GM12892 (cell line): ENCODE measurements at regions not wholly inside any gene's neighbourhood (a gene's known extent, or its start where the extent isn't known, plus 50 kb on each side); places are given as distances from the start of the nearest gene placed in this dataset.

ENCODE experiments used
- POLR2A ChIP-seq: IDR thresholded peaks from 2 replicates; pipeline ENCODE4 v1.6.1; 2011; ENCODE audit warnings: low read depth, low read length, control low read depth
- POLR2AphosphoS5 ChIP-seq: IDR thresholded peaks from 2 replicates; pipeline ENCODE4 v1.6.1; 2011; ENCODE audit warnings: low read depth, low read length, control low read depth

GRCh38 chr1:5769760-5770159 is 222.5 kb downstream of the NPHP4 start:
- TF ChIP-seq POLR2AphosphoS5, result no peak
- no peak for TF ChIP-seq POLR2A
